ENCODE measurements at regions not wholly inside any gene's neighbourhood (a gene's known extent, or its start where the extent isn't known, plus 50 kb on each side); places are given as distances from the start of the nearest gene placed in this dataset.
A peak's percentile ranks its signal among the peaks of the same experiment; 100 is the strongest.

GRCh38 chr14:97838986-97839385, 1041.8 kb downstream of the VRK1 start:
- no peak for DNase-seq

- DNase-seq = no peak
Measured at GRCh38 chr14:97840159-97840558, 1043.0 kb downstream of the VRK1 start.

GRCh38 chr14:97841762-97842161, 1044.6 kb downstream of the VRK1 start:
- no peak for DNase-seq

GRCh38 chr14:97843066-97843465, 1045.9 kb downstream of the VRK1 start:
- DNase-seq = no peak

- no peak for DNase-seq
Measured at GRCh38 chr14:97844042-97844441, 1046.9 kb downstream of the VRK1 start.

GRCh38 chr14:97846156-97846555, 1049.0 kb downstream of the VRK1 start:
- no peak for DNase-seq

- DNase-seq = peak; percentile 41 to 87
Measured at GRCh38 chr14:97848317-97848980, 1051.3 kb downstream of the VRK1 start.

GRCh38 chr14:97850466-97850865, 1053.3 kb downstream of the VRK1 start:
- DNase-seq = no peak

- DNase-seq = no peak
Measured at GRCh38 chr14:97850886-97851285, 1053.7 kb downstream of the VRK1 start.

GRCh38 chr14:97851428-97851995, 1054.3 kb downstream of the VRK1 start:
- DNase-seq = peak; percentile 64 to 85

- no peak for DNase-seq
Measured at GRCh38 chr14:97854918-97855317, 1057.7 kb downstream of the VRK1 start.

GRCh38 chr14:97866195-97866594, 1069.0 kb downstream of the VRK1 start:
- DNase-seq = no peak

- DNase-seq = no peak
Measured at GRCh38 chr14:97866664-97867063, 1069.5 kb downstream of the VRK1 start.

- no peak for DNase-seq
Measured at GRCh38 chr14:97873291-97873690, 1076.1 kb downstream of the VRK1 start.

GRCh38 chr14:97874394-97874793, 1077.2 kb downstream of the VRK1 start:
- no peak for DNase-seq

- no peak for DNase-seq
Measured at GRCh38 chr14:97878206-97878605, 1081.0 kb downstream of the VRK1 start.

GRCh38 chr14:97878727-97879126, 1081.5 kb downstream of the VRK1 start:
- no peak for DNase-seq

- DNase-seq = no peak
Measured at GRCh38 chr14:97887690-97888089, 1090.5 kb downstream of the VRK1 start.

- no peak for DNase-seq
Measured at GRCh38 chr14:97888331-97888730, 1091.1 kb downstream of the VRK1 start.

- DNase-seq = no peak
Measured at GRCh38 chr14:97891515-97891914, 1094.3 kb downstream of the VRK1 start.

- no peak for DNase-seq
Measured at GRCh38 chr14:97894552-97894951, 1097.4 kb downstream of the VRK1 start.

GRCh38 chr14:97900196-97900854, 1103.1 kb downstream of the VRK1 start:
- DNase-seq = no peak

GRCh38 chr14:97902630-97903029, 1105.4 kb downstream of the VRK1 start:
- no peak for DNase-seq

- DNase-seq = no peak
Measured at GRCh38 chr14:97903821-97904220, 1106.6 kb downstream of the VRK1 start.
